AG04450 (cell line): ENCODE measurements at regions not wholly inside any gene's neighbourhood (a gene's known extent, or its start where the extent isn't known, plus 50 kb on each side); places are given as distances from the start of the nearest gene placed in this dataset.

Source experiments
- CTCF ChIA-PET: fragments of 300-600, 350-600 bp; formaldehyde crosslinking; extraction: SDS; loops from one replicate; lab custom pipeline; 2022; ENCODE audit warnings: antibody characterized with exemption, inconsistent platforms; lab: Charles Lee
- POLR2A ChIA-PET: fragments of 350-600 bp; formaldehyde crosslinking; extraction: SDS; loops from one replicate; lab custom pipeline; 2021; ENCODE audit warnings: antibody characterized with exemption, inconsistent platforms; lab: Yijun Ruan, JAX
- DNase-seq: peaks from one replicate; pipeline ENCODE4 v3.0.0-alpha.2; 2011; ENCODE audit warnings: low read depth, low spot score
- H3K27ac ChIP-seq: one replicate; pipeline ENCODE4 v1.5.1; 2012; ENCODE audit warnings: low read depth, low read length, control low read depth
- H3K27me3 ChIP-seq: one replicate; pipeline ENCODE4 v1.6.0; 2012; ENCODE audit warnings: low read length; ENCODE audit not compliant: control insufficient read depth, insufficient read depth
- H3K4me3 ChIP-seq: 2 replicates; pipeline ENCODE4 v1.5.1; 2011; ENCODE audit warnings: mild to moderate bottlenecking, low read depth, low read length, control low read depth
- H3K9me3 ChIP-seq: 2 replicates; pipeline ENCODE4 v1.5.1; 2012; ENCODE audit warnings: low read length; ENCODE audit not compliant: control insufficient read depth, insufficient read depth
- TF ChIP-seq, protein P1 (sequence below): IDR thresholded peaks from 2 replicates; pipeline ENCODE4 v1.5.1; 2011; ENCODE audit warnings: low read depth, low read length, control low read depth, inconsistent platforms

GRCh38 chr4:124325690-124326089, 386.8 kb downstream of the ANKRD50 start:
- no peak for DNase-seq
- CTCF ChIA-PET: no interaction called here
- POLR2A ChIA-PET: no interaction called here
- Histone ChIP-seq H3K27me3 (peaks cover 3% of the 10 kb centered on the region), H3K27ac (no peak overlapping the region), H3K9me3 (no peaks in the 10 kb centered on the region), H3K4me3 (no peak overlapping the region)
- TF ChIP-seq, protein P1, sequence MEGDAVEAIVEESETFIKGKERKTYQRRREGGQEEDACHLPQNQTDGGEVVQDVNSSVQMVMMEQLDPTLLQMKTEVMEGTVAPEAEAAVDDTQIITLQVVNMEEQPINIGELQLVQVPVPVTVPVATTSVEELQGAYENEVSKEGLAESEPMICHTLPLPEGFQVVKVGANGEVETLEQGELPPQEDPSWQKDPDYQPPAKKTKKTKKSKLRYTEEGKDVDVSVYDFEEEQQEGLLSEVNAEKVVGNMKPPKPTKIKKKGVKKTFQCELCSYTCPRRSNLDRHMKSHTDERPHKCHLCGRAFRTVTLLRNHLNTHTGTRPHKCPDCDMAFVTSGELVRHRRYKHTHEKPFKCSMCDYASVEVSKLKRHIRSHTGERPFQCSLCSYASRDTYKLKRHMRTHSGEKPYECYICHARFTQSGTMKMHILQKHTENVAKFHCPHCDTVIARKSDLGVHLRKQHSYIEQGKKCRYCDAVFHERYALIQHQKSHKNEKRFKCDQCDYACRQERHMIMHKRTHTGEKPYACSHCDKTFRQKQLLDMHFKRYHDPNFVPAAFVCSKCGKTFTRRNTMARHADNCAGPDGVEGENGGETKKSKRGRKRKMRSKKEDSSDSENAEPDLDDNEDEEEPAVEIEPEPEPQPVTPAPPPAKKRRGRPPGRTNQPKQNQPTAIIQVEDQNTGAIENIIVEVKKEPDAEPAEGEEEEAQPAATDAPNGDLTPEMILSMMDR: no peak

- Histone ChIP-seq H3K27ac (no peak overlapping the region), H3K27me3 (no peaks in the 10 kb centered on the region), H3K9me3 (no peaks in the 10 kb centered on the region), H3K4me3 (no peak overlapping the region)
- ChIA-PET POLR2A (no interaction called here), CTCF (interaction anchor here (1.6 kb wide), 1 partner anchor 955 kb away, joined by 6 read pairs; no protein-coding TSS in a partner anchor)
- no peak for DNase-seq
- TF ChIP-seq, protein P1: no peak
These were observed 383.4 kb downstream of the ANKRD50 start for GRCh38 chr4:124329134-124329533.

DNA sequence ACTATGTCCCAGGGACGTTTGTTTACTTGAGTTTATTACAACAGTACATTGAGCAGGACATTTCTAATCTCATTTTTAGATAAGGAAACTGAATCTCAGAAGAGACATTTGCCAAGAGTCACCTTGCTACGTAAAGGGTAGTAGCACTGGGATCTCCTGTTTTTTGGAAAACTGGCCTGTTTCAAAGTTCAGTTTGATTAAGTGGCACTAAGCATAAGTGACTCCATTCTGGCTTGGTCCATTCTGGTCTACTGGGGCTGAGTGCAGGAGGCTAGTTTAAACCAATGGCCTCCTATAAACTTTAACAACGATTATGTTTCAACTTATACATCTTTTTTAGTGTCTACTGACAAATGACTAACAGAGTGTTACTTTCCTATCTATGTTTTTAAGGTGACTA, 382.5 kb downstream of the ANKRD50 start:
- H3K4me3 ChIP-seq: no peak overlapping the region
- TF ChIP-seq, protein P1: no peak
- ChIA-PET POLR2A (no interaction called here), CTCF (interaction anchor here (1.6 to 2.3 kb wide), 2 partner anchors 954 kb away, joined by 6 to 11 read pairs; no protein-coding TSS in a partner anchor)
- H3K27ac ChIP-seq: no peak overlapping the region
- DNase-seq: no peak
- no peaks in the 10 kb centered on the region for H3K27me3 ChIP-seq
- no peaks in the 10 kb centered on the region for H3K9me3 ChIP-seq

DNA sequence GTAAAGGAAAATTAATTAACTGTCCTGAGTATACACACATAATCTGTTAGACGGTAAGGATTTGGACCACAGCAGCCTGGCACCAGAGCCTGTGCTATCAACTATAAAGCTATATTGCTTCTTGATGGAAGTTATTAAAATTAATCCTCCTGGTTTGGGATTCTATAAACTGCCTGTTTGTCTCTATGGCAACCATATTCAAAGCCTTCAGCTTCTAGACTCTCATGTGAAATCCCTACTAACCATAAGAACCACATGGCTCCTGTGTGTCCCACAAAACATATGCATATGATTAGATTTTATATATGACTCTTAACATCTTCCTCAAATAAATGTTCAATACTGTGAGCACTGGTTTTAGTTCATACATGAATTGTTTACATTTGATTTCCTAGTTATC, 380.8 kb downstream of the ANKRD50 start:
- TF ChIP-seq, protein P1: no peak
- no peak overlapping the region for H3K4me3 ChIP-seq
- no peaks in the 10 kb centered on the region for H3K27me3 ChIP-seq
- H3K27ac ChIP-seq: no peak overlapping the region
- POLR2A ChIA-PET: no interaction called here
- DNase-seq: no peak
- no peaks in the 10 kb centered on the region for H3K9me3 ChIP-seq
- CTCF ChIA-PET: interaction anchor here (1.4 to 2.3 kb wide), 2 partner anchors 9 to 952 kb away, joined by 5 to 11 read pairs; no protein-coding TSS in a partner anchor

GRCh38 chr4:124333466-124333865, 379.1 kb downstream of the ANKRD50 start:
- CTCF ChIA-PET: interaction anchor here (0.5 to 3.3 kb wide), 25 partner anchors 9 to 950 kb away, joined by 3 to 81 read pairs (median 4); no protein-coding TSS in a partner anchor
- H3K27ac ChIP-seq: no peak overlapping the region
- TF ChIP-seq, protein P1: no peak
- POLR2A ChIA-PET: interaction anchor here (0.8 kb wide), 1 partner anchor 379 kb away, joined by 3 read pairs; the partner anchor contains the start of gene ANKRD50
- H3K9me3 ChIP-seq: peaks cover under 1% of the 10 kb centered on the region; the same call in 1 of the 2 replicates
- DNase-seq: no peak
- H3K4me3 ChIP-seq: no peak overlapping the region
- no peaks in the 10 kb centered on the region for H3K27me3 ChIP-seq
